Keratinocyte (primary cell): ENCODE measurements at regions not wholly inside any gene's neighbourhood (a gene's known extent, or its start where the extent isn't known, plus 50 kb on each side); places are given as distances from the start of the nearest gene placed in this dataset.

Experiments used
- EZH2 ChIP-seq: IDR thresholded peaks from one replicate; pipeline ENCODE4 v1.6.1; 2012; ENCODE audit warnings: inconsistent platforms, mild to moderate bottlenecking, low read length, moderate library complexity
- TF ChIP-seq, protein P1 (sequence below), 3 experiments: IDR thresholded peaks in 1 of 3; conservative IDR thresholded peaks in 1 of 3; optimal IDR thresholded peaks in 1 of 3; 2 replicates in 2 of 3; 3 replicates in 1 of 3; pipeline versions ENCODE3 to v1.5.1; 2011; ENCODE audit warnings: low read length in 3 of 3, mild to moderate bottlenecking in 3 of 3, moderate library complexity in 2 of 3, control low read depth in 1 of 3, inconsistent platforms in 1 of 3; ENCODE audit not compliant: insufficient read depth in 2 of 3; ENCODE audit errors: extremely low read depth in 1 of 3

DNA sequence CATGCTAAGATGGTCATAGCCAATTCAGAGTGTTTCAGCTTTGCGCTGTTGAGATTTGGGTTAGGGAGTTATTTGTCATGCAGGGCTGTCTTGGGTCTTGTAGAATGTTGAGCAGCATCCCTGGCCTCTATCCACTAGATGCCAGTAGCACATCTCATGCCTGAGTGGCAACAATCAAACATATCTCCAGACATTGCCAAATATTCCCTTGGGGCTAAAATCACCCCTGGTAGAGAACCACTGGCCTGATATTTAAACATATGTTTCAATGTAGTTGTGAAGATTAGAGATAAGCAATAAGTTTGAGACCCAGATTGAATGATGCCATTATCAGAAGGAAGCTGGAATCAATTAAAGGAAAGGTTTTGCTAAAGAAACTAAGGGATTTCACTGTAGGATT, 463.3 kb downstream of the DOK5 start:
- TF ChIP-seq, protein P1, sequence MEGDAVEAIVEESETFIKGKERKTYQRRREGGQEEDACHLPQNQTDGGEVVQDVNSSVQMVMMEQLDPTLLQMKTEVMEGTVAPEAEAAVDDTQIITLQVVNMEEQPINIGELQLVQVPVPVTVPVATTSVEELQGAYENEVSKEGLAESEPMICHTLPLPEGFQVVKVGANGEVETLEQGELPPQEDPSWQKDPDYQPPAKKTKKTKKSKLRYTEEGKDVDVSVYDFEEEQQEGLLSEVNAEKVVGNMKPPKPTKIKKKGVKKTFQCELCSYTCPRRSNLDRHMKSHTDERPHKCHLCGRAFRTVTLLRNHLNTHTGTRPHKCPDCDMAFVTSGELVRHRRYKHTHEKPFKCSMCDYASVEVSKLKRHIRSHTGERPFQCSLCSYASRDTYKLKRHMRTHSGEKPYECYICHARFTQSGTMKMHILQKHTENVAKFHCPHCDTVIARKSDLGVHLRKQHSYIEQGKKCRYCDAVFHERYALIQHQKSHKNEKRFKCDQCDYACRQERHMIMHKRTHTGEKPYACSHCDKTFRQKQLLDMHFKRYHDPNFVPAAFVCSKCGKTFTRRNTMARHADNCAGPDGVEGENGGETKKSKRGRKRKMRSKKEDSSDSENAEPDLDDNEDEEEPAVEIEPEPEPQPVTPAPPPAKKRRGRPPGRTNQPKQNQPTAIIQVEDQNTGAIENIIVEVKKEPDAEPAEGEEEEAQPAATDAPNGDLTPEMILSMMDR (optimal IDR thresholded peaks at IDR 0.05 in 1 of 3, IDR thresholded peaks at IDR 0.05 in 1 of 3, conservative IDR thresholded peaks at IDR 0.05 in 1 of 3; ENCODE audit: extremely low read depth in 1 of 3, insufficient read depth in 2 of 3, low read length in 3 of 3): peak in 1 of 3 experiments; percentile 2
- TF ChIP-seq EZH2: no peak
